Large intestine (tissue), 3 donors: ENCODE measurements at regions not wholly inside any gene's neighbourhood (a gene's known extent, or its start where the extent isn't known, plus 50 kb on each side); places are given as distances from the start of the nearest gene placed in this dataset.

Experiments
- DNase-seq, 2 donors: peaks; one replicate each; pipeline versions ENCODE4 v3.0.0 to v3.0.0-alpha.2; 2013
- H3K27ac ChIP-seq: one replicate; pipeline ENCODE4 v1.5.1; 2013; ENCODE audit warnings: low read length
- H3K27me3 ChIP-seq: 2 replicates; pipeline ENCODE4 v1.6.1; 2013; ENCODE audit warnings: low read length; ENCODE audit not compliant: control insufficient read depth, insufficient read depth
- H3K36me3 ChIP-seq: 2 replicates; pipeline ENCODE4 v1.6.1; 2013; ENCODE audit warnings: low read length; ENCODE audit not compliant: control insufficient read depth, insufficient read depth
- H3K4me1 ChIP-seq: one replicate; pipeline ENCODE4 v1.6.1; 2013; ENCODE audit warnings: low read length; ENCODE audit not compliant: control insufficient read depth, insufficient read depth
- H3K4me3 ChIP-seq: one replicate; pipeline ENCODE4 v1.5.1; 2013; ENCODE audit warnings: low read length
- H3K9me3 ChIP-seq: one replicate; pipeline ENCODE4 v1.6.1; 2013; ENCODE audit warnings: mild to moderate bottlenecking, low read depth, low read length, moderate library complexity; ENCODE audit not compliant: control insufficient read depth
- WGBS: methylation state at CpG from one replicate; pipeline ENCODE4 v1.1.5; 2013; ENCODE audit warnings: low lambda C conversion rate; ENCODE audit not compliant: insufficient coverage; 5-methylcytosine and 5-hydroxymethylcytosine counted together

GRCh38 chr6:134740473-134741199 is 209.3 kb downstream of the ALDH8A1 start:
- Histone ChIP-seq H3K4me3 (no peak overlapping the region), H3K9me3 (no peaks in the 10 kb centered on the region), H3K4me1 (no peaks in the 10 kb centered on the region), H3K27ac (no peak overlapping the region), H3K36me3 (no peaks in the 10 kb centered on the region), H3K27me3 (no peaks in the 10 kb centered on the region)
- DNase-seq: no peak
- WGBS: 100% methylated on average over 1 of the region's 5 CpGs

DNA sequence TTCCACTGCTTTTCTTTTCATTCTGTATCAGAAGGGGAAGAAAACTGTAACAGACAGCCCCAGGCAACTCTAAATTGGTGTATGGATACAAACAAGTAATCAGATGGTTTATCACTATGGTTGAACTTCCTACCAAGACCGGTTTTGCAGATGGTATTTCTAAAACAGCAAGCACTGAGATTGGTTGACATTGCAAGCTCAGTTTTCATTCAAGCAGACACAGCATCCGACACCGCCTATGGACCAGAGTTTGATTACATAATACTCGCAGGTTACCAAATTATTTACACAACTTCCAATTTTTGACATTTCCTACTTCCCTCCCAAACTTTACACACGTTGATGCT is 209.9 kb downstream of the ALDH8A1 start:
- no peaks in the 10 kb centered on the region for H3K36me3 ChIP-seq
- WGBS: 59% methylated on average over 3 of the region's 5 CpGs
- DNase-seq: no peak
- H3K4me3 ChIP-seq: no peak overlapping the region
- H3K4me1 ChIP-seq: no peaks in the 10 kb centered on the region
- no peaks in the 10 kb centered on the region for H3K9me3 ChIP-seq
- H3K27me3 ChIP-seq: no peaks in the 10 kb centered on the region
- no peak overlapping the region for H3K27ac ChIP-seq

GRCh38 chr6:134739299-134740026 is 210.4 kb downstream of the ALDH8A1 start:
- WGBS: 100% methylated on average over 2 of the region's 6 CpGs
- H3K27ac ChIP-seq: no peak overlapping the region
- DNase-seq: no peak

DNA sequence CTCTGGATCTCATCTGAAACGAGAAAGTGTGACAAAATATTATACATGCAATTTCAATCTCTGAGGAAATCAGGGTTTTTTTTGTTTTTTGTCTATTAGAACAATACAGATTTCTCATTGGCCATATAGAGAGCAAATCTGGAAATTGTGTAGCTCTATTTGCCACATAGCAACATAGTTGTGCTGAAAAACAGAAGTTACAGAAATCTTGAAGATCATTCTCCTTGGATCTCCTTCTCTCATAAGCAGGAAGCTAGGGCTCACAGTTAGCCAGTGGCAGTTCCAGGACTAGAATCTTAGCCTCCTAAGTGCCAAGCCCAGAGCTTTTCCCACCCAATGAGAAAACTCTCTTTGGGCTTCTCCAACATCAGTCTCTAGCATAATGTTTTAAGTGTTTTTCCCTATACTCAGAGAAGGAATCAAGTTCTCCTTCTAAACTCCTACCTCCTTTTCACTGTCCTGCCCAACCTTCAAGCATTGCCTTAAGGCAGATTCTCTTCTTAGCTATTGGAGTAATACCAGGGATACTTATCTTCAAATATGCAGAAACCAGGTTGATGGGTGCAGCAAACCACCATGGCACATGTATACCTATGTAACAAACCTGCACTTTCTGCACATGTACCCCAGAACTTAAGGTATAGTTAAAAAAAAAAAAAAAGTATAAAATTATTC is 211.6 kb downstream of the ALDH8A1 start:
- Histone ChIP-seq H3K4me1 (no peaks in the 10 kb centered on the region), H3K9me3 (no peaks in the 10 kb centered on the region), H3K36me3 (no peaks in the 10 kb centered on the region), H3K4me3 (no peak overlapping the region), H3K27me3 (no peaks in the 10 kb centered on the region), H3K27ac (no peak overlapping the region)
- WGBS: no CpG with 5 or more reads among the region's 1 CpG
- no peak for DNase-seq

More at GRCh38 chr6:134739299-134740026, 210.4 kb downstream of the ALDH8A1 start:
- H3K4me3 ChIP-seq: no peak overlapping the region
- no peaks in the 10 kb centered on the region for H3K36me3 ChIP-seq
- no peaks in the 10 kb centered on the region for H3K9me3 ChIP-seq
- H3K4me1 ChIP-seq: no peaks in the 10 kb centered on the region
- no peaks in the 10 kb centered on the region for H3K27me3 ChIP-seq

DNA sequence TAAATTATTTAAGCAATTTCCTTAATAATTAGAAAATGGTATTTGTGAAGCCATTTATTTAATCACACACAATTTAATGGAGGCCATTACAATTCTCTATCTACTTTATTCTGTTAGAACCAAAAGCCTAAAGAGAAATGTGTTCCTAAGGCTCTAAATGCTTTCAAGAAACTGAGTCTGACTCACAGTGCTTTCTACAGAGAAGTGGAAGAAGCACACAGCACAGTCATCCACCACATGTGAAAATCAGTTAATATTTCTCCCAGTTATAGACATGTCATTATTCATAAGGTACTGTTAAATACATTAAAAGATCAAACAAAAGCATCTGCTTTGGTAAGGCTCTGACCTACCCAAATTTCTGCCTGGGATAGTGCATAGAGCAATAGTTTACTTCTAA is 214.4 kb downstream of the ALDH8A1 start:
- H3K9me3 ChIP-seq: no peaks in the 10 kb centered on the region
- no peak for DNase-seq
- no peaks in the 10 kb centered on the region for H3K4me1 ChIP-seq
- H3K27me3 ChIP-seq: no peaks in the 10 kb centered on the region
- H3K36me3 ChIP-seq: no peaks in the 10 kb centered on the region
- no peak overlapping the region for H3K4me3 ChIP-seq
- no peak overlapping the region for H3K27ac ChIP-seq

GRCh38 chr6:134734312-134734869 is 215.5 kb downstream of the ALDH8A1 start:
- Histone ChIP-seq H3K27me3 (no peaks in the 10 kb centered on the region), H3K36me3 (no peaks in the 10 kb centered on the region), H3K27ac (no peak overlapping the region), H3K4me1 (no peaks in the 10 kb centered on the region), H3K4me3 (no peak overlapping the region), H3K9me3 (no peaks in the 10 kb centered on the region)
- no peak for DNase-seq
- WGBS: no CpG with 5 or more reads among the region's 6 CpGs

DNA sequence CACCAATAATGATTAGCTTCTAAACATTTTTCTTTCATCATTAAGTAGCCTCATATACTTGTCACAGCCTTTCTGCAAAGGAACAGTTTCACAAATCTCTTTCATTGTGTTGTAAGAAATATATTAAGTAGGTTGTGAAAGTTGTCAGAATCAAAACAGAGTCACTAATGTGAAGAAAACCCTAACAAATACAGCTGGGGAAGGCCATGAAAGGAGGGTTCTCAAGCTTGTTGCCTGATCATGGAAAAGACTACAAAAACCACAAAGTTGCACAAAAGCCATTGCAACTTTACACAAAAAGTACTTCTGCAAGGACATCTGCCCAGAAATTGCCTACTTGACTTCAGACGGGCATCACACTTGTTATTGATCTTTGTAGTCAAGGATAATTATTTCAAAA is 216.1 kb downstream of the ALDH8A1 start:
- no peaks in the 10 kb centered on the region for H3K36me3 ChIP-seq
- H3K27me3 ChIP-seq: no peaks in the 10 kb centered on the region
- H3K9me3 ChIP-seq: no peaks in the 10 kb centered on the region
- no peak overlapping the region for H3K27ac ChIP-seq
- WGBS: no CpG with 5 or more reads among the region's 1 CpG
- no peaks in the 10 kb centered on the region for H3K4me1 ChIP-seq
- DNase-seq: no peak
- H3K4me3 ChIP-seq: no peak overlapping the region

DNA sequence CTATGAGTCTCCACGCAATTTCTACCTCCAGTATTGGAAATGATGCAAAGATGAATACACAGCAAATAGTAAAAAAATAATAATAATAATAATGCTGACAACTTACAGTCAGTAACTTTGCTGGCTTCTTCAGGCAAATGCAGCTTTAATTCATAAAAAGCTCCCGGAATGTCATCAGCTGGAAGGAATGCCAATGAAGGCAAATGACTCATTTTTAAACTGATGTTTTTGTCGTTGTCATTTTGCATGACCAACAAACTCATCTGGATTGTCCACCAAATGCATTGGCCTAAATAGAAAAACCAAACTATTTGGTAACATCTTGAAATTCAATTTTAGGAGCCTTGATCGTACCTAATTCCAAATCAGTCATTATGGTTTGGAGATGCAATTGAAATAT is 217.1 kb downstream of the ALDH8A1 start:
- no peaks in the 10 kb centered on the region for H3K9me3 ChIP-seq
- no peaks in the 10 kb centered on the region for H3K4me1 ChIP-seq

DNA sequence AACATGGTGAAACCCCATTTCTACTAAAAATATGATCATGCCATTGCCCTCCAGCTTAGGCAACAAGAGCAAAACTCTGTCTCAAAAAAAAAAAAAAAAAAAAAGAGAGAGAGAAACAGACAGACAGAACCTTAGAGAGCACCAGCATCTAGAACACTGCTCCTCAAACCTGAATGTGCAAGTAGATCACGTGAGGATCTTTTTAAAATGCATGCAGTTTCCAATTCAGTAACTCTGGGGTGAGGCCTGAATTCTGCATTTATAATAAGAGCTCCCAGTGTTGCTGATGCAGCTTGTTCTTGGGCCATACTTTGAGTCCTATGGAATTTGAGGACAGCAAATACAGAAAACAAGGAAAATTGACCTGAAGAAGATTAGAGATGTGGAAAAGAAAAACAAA is 218.3 kb downstream of the ALDH8A1 start:
- Histone ChIP-seq H3K27ac (no peak overlapping the region), H3K4me1 (no peaks in the 10 kb centered on the region), H3K9me3 (no peaks in the 10 kb centered on the region), H3K4me3 (no peak overlapping the region), H3K36me3 (no peaks in the 10 kb centered on the region), H3K27me3 (no peaks in the 10 kb centered on the region)
- DNase-seq: no peak
- WGBS: no CpG with 5 or more reads among the region's 1 CpG

More for the DNA sequence above, 217.1 kb downstream of the ALDH8A1 start:
- no peak overlapping the region for H3K4me3 ChIP-seq
- no peak for DNase-seq
- no peaks in the 10 kb centered on the region for H3K27me3 ChIP-seq
- H3K36me3 ChIP-seq: no peaks in the 10 kb centered on the region
- H3K27ac ChIP-seq: no peak overlapping the region
- 93% methylated on average over 3 of the region's 4 CpGs for WGBS

DNA sequence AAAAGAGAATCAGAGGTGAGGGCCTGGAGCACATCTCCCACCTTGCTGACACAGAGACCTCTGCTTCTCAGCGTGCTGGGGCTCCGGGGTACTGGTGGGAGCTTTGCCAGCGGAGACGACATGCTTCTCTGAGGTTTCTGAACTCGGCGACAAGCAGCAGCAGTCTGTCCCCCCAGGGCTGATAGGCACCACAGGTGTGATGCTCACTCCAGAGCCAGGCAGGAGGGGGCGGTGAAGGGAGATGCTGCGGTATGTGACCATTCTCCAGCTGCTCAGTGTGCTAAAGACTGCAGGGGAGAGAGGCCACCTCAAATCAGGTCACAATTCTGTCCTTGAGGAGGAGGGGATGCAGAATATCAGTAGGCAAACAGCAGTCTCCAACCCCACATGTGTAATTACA is 219.9 kb downstream of the ALDH8A1 start:
- H3K27me3 ChIP-seq: no peaks in the 10 kb centered on the region
- no peaks in the 10 kb centered on the region for H3K36me3 ChIP-seq
- no peaks in the 10 kb centered on the region for H3K9me3 ChIP-seq
- no peak overlapping the region for H3K4me3 ChIP-seq
- H3K4me1 ChIP-seq: no peaks in the 10 kb centered on the region
- WGBS: no CpG with 5 or more reads among the region's 8 CpGs
- no peak overlapping the region for H3K27ac ChIP-seq
- DNase-seq: no peak
